Astrocyte (in vitro differentiated cells and primary cell): ENCODE measurements at regions not wholly inside any gene's neighbourhood (a gene's known extent, or its start where the extent isn't known, plus 50 kb on each side); places are given as distances from the start of the nearest gene placed in this dataset.

Experiments
- DNase-seq: peaks from one replicate; pipeline ENCODE4 v3.0.0-alpha.2; 2010; ENCODE audit warnings: low read depth
- FAIRE-seq: peaks from 2 replicates; lab custom pipeline; 2011; peaks lifted over from hg19 to GRCh38; lab: Jason Lieb, UNC
- H2AFZ ChIP-seq: 2 replicates; pipeline ENCODE4 v1.6.0; 2012; ENCODE audit warnings: low read depth, low read length, inconsistent platforms
- H3K27ac ChIP-seq: 2 replicates; pipeline ENCODE4 v1.5.1; 2011; ENCODE audit warnings: low read depth, low read length, inconsistent platforms
- H3K27me3 ChIP-seq: 2 replicates; pipeline ENCODE4 v1.6.0; 2011; ENCODE audit warnings: low read length, inconsistent platforms; ENCODE audit not compliant: insufficient read depth
- H3K36me3 ChIP-seq: 2 replicates; pipeline ENCODE4 v1.5.1; 2011; ENCODE audit warnings: low read length, inconsistent platforms; ENCODE audit not compliant: insufficient read depth
- H3K4me1 ChIP-seq: 2 replicates; pipeline ENCODE4 v1.5.1; 2011; ENCODE audit warnings: low read length, inconsistent platforms; ENCODE audit not compliant: insufficient read depth
- H3K4me2 ChIP-seq: 2 replicates; pipeline ENCODE4 v1.6.0; 2012; ENCODE audit warnings: low read length, inconsistent platforms
- H3K4me3 ChIP-seq: 2 replicates; pipeline ENCODE4 v1.5.1; 2011; ENCODE audit warnings: low read depth, mild to moderate bottlenecking, low read length, inconsistent platforms; ENCODE audit not compliant: insufficient read depth
- H3K79me2 ChIP-seq: 2 replicates; pipeline ENCODE4 v1.6.0; 2012; ENCODE audit warnings: mild to moderate bottlenecking, low read length, inconsistent platforms; ENCODE audit not compliant: insufficient read depth
- H3K9ac ChIP-seq: 2 replicates; pipeline ENCODE4 v1.6.0; 2012; ENCODE audit warnings: mild to moderate bottlenecking, low read length, inconsistent platforms
- H3K9me3 ChIP-seq: 2 replicates; pipeline ENCODE4 v1.5.1; 2012; ENCODE audit warnings: low read depth, mild to moderate bottlenecking, low read length, inconsistent platforms; ENCODE audit not compliant: insufficient read depth
- H4K20me1 ChIP-seq: 2 replicates; pipeline ENCODE4 v1.6.0; 2012; ENCODE audit warnings: low read length, inconsistent platforms; ENCODE audit not compliant: insufficient read depth
- H3K27ac Mint-ChIP-seq: one replicate; pipeline ENCODE4 v1.8.0; 2021; ENCODE audit warnings: mild to moderate bottlenecking, mixed read lengths; ENCODE audit not compliant: unreplicated experiment
- H3K27me3 Mint-ChIP-seq: one replicate; pipeline ENCODE4 v1.8.0; 2021; ENCODE audit warnings: low read depth, mixed read lengths; ENCODE audit not compliant: unreplicated experiment
- H3K36me3 Mint-ChIP-seq: one replicate; pipeline ENCODE4 v1.8.0; 2021; ENCODE audit warnings: low read depth, mixed read lengths; ENCODE audit not compliant: unreplicated experiment
- H3K4me1 Mint-ChIP-seq: one replicate; pipeline ENCODE4 v1.8.0; 2021; ENCODE audit warnings: low read depth, mixed read lengths; ENCODE audit not compliant: unreplicated experiment
- H3K4me3 Mint-ChIP-seq: one replicate; pipeline ENCODE4 v1.8.0; 2021; ENCODE audit warnings: mild to moderate bottlenecking, moderate library complexity, mixed read lengths; ENCODE audit not compliant: unreplicated experiment
- H3K9me3 Mint-ChIP-seq: one replicate; pipeline ENCODE4 v1.8.0; 2021; ENCODE audit warnings: mild to moderate bottlenecking, mixed read lengths; ENCODE audit not compliant: unreplicated experiment
- EZH2 ChIP-seq: IDR thresholded peaks from 2 replicates; pipeline ENCODE4 v1.6.1; 2012; ENCODE audit warnings: mild to moderate bottlenecking, low read length, inconsistent platforms; ENCODE audit not compliant: insufficient read depth
- TF ChIP-seq, protein P1 (sequence below): IDR thresholded peaks from 2 replicates; pipeline ENCODE4 v1.5.1; 2011; ENCODE audit warnings: low read depth, mild to moderate bottlenecking, inconsistent platforms, low read length, moderate library complexity; ENCODE audit not compliant: insufficient read depth

DNA sequence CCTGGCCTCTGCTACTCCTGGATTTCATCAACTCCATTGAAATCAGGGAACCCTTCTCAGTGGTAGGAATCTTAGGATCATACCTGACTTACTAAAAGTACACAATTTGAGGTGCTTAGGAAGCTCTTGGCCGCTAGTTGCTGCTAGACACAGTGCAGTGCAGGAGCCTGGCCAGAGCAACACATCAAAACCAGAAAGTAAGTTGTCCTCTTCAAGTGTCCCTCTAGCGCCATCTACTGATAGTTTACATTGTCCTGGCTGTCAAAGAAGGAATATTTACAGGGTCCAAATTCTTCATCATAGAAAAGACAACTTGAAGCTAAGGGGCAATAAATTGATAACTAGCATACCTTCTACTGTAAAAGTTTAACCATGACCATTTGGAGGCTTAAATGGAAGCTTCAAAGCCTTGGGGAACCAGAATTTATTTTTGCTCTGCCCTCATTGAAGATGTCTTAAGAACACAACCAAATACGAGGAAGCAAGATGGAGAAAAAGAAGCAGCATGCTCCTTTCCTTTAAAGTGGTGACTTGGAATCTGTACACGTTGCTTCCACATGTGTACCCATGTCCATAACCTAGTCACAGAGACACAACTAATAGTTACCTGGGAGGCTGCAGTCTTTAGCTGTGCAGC is 889.1 kb upstream of the GCFC2 start:
- no peak overlapping the region for H3K9ac ChIP-seq
- Mint-ChIP-seq H3K9me3 (no peaks in the 10 kb centered on the region), H3K27me3 (no peaks in the 10 kb centered on the region), H3K27ac (no peak overlapping the region), H3K4me1 (no peaks in the 10 kb centered on the region), H3K36me3 (no peaks in the 10 kb centered on the region), H3K4me3 (no peak overlapping the region)
- no peaks in the 10 kb centered on the region for H3K36me3 ChIP-seq
- no peak overlapping the region for H3K4me2 ChIP-seq
- H3K4me3 ChIP-seq = no peak overlapping the region
- H2AFZ ChIP-seq = no peak overlapping the region
- TF ChIP-seq, protein P1, sequence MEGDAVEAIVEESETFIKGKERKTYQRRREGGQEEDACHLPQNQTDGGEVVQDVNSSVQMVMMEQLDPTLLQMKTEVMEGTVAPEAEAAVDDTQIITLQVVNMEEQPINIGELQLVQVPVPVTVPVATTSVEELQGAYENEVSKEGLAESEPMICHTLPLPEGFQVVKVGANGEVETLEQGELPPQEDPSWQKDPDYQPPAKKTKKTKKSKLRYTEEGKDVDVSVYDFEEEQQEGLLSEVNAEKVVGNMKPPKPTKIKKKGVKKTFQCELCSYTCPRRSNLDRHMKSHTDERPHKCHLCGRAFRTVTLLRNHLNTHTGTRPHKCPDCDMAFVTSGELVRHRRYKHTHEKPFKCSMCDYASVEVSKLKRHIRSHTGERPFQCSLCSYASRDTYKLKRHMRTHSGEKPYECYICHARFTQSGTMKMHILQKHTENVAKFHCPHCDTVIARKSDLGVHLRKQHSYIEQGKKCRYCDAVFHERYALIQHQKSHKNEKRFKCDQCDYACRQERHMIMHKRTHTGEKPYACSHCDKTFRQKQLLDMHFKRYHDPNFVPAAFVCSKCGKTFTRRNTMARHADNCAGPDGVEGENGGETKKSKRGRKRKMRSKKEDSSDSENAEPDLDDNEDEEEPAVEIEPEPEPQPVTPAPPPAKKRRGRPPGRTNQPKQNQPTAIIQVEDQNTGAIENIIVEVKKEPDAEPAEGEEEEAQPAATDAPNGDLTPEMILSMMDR = peak; percentile 84
- TF ChIP-seq EZH2 = no peak
- H3K79me2 ChIP-seq = no peaks in the 10 kb centered on the region
- no peaks in the 10 kb centered on the region for H3K27me3 ChIP-seq
- no peaks in the 10 kb centered on the region for H3K4me1 ChIP-seq
- FAIRE-seq (peak; percentile 26), DNase-seq (peak; percentile 42)
- no peaks in the 10 kb centered on the region for H4K20me1 ChIP-seq
- no peaks in the 10 kb centered on the region for H3K9me3 ChIP-seq
- no peak overlapping the region for H3K27ac ChIP-seq

DNA sequence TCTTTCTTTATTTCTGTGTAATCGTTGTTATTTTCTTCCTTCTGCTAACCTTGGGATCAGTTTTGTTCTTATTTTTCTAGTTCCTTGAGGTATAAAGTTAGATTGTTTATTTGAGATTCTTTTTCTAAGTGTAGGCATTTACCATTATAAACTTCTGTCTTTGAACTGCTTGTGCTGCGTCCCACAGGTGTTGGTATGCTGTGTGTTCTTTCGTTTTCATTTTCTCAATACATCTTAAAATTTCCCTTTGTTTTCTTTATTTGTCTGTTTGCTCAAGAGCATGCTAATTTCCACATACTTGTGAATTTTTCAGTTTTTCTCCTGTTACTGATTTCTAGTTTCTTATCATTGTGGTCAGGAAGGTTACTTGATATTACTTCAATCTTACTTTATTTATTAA is 873.8 kb upstream of the GCFC2 start:
- H3K27ac Mint-ChIP-seq = no peak overlapping the region
- H3K27me3 ChIP-seq = no peaks in the 10 kb centered on the region
- H3K36me3 ChIP-seq = no peaks in the 10 kb centered on the region
- H3K36me3 Mint-ChIP-seq = no peaks in the 10 kb centered on the region
- no peak overlapping the region for H3K9ac ChIP-seq
- no peaks in the 10 kb centered on the region for H4K20me1 ChIP-seq
- no peaks in the 10 kb centered on the region for H3K9me3 ChIP-seq
- no peak overlapping the region for H3K4me3 Mint-ChIP-seq
- no peaks in the 10 kb centered on the region for H3K27me3 Mint-ChIP-seq
- no peaks in the 10 kb centered on the region for H3K79me2 ChIP-seq
- no peak for FAIRE-seq
- no peak overlapping the region for H3K27ac ChIP-seq
- no peak overlapping the region for H3K4me2 ChIP-seq
- TF ChIP-seq, protein P1 = no peak
- no peak for TF ChIP-seq EZH2
- no peak overlapping the region for H2AFZ ChIP-seq
- no peak overlapping the region for H3K4me3 ChIP-seq
- H3K4me1 Mint-ChIP-seq = no peaks in the 10 kb centered on the region
- no peak for DNase-seq
- H3K4me1 ChIP-seq = no peaks in the 10 kb centered on the region
- H3K9me3 Mint-ChIP-seq = no peaks in the 10 kb centered on the region

DNA sequence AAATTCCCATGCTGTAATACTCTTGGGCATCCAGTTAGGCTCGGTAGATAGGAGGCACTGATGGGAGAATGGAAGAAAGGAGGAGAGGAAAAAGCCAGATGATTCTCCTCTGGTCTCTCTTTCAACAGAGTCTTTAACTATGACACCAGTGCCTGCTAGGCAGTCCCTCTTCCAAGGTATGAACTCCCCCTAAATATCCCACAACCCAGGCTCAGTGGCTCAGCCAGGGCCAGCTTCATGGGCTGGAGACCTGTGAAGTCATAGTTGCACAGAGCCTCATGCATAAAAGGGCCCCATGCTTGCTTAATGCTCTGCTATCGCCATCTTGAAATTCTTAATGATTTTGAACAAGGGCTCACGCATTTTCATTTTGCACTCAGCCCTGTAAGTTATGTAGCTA is 869.2 kb upstream of the GCFC2 start:
- Histone ChIP-seq H3K4me1 (no peaks in the 10 kb centered on the region), H3K27ac (no peak overlapping the region), H3K27me3 (no peaks in the 10 kb centered on the region), H3K4me2 (no peak overlapping the region), H3K4me3 (no peak overlapping the region), H3K9me3 (no peaks in the 10 kb centered on the region), H3K9ac (no peak overlapping the region), H3K36me3 (no peaks in the 10 kb centered on the region), H2AFZ (no peak overlapping the region), H3K79me2 (no peaks in the 10 kb centered on the region), H4K20me1 (no peaks in the 10 kb centered on the region)
- TF ChIP-seq EZH2 = no peak
- TF ChIP-seq, protein P1 = no peak
- Mint-ChIP-seq H3K27ac (no peak overlapping the region), H3K27me3 (peaks cover 3% of the 10 kb centered on the region), H3K4me1 (no peaks in the 10 kb centered on the region), H3K4me3 (no peak overlapping the region), H3K36me3 (no peaks in the 10 kb centered on the region), H3K9me3 (no peaks in the 10 kb centered on the region)
- no peak for DNase-seq
- FAIRE-seq = no peak
